Caco-2 (cell line): ENCODE measurements at regions not wholly inside any gene's neighbourhood (a gene's known extent, or its start where the extent isn't known, plus 50 kb on each side); places are given as distances from the start of the nearest gene placed in this dataset.

Source experiments
- BruUV-seq: library from RNA; stranded (reverse); fragments of 400-500 nt; replicated peaks from 2 replicates; lab custom pipeline; 2021; lab: Mats Ljungman, UMichigan
- CTCF ChIA-PET: fragments of 300-600 bp; sonication (Branson Sonifier 250); formaldehyde crosslinking; loops from one replicate; lab custom pipeline; 2022; ENCODE audit warnings: antibody characterized with exemption; lab: Charles Lee
- POLR2A ChIA-PET: fragments of 300-600 bp; sonication (Branson Sonifier 250); formaldehyde crosslinking; loops from one replicate; lab custom pipeline; 2022; ENCODE audit warnings: antibody characterized with exemption; lab: Charles Lee
- DNase-seq, 2 experiments: peaks; one replicate each; pipeline versions ENCODE4 v3.0.0 to v3.0.0-alpha.2; 2020 to 2022
- H3K27me3 ChIP-seq: replicated peaks from 2 replicates; pipeline ENCODE4 v1.6.0; 2011; ENCODE audit warnings: low read length; ENCODE audit not compliant: control insufficient read depth, insufficient read depth
- H3K36me3 ChIP-seq: 2 replicates; pipeline ENCODE4 v1.5.1; 2011; ENCODE audit warnings: low read length; ENCODE audit not compliant: control insufficient read depth, insufficient read depth
- H3K4me1 ChIP-seq: fragments of 250-450 bp; sonication (Bioruptor Pico); 2 replicates; pipeline ENCODE4 v1.5.1; 2020; ENCODE audit warnings: mild to moderate bottlenecking
- H3K4me3 ChIP-seq: 2 replicates; pipeline ENCODE4 v1.5.1; 2011; ENCODE audit warnings: low read depth, mild to moderate bottlenecking, control low read depth, low read length
- H3K9me3 ChIP-seq: fragments of 250-450 bp; sonication (Bioruptor Pico); 2 replicates; pipeline ENCODE4 v1.5.1; 2020; ENCODE audit warnings: mild to moderate bottlenecking, moderate library complexity
- H3K27ac Mint-ChIP-seq: one replicate; pipeline ENCODE4 v1.8.0; 2022; ENCODE audit warnings: mixed read lengths; ENCODE audit not compliant: unreplicated experiment
- H3K27me3 Mint-ChIP-seq: one replicate; pipeline ENCODE4 v1.8.0; 2022; ENCODE audit warnings: mixed read lengths; ENCODE audit not compliant: insufficient read depth, unreplicated experiment
- H3K36me3 Mint-ChIP-seq: one replicate; pipeline ENCODE4 v1.8.0; 2022; ENCODE audit warnings: mild to moderate bottlenecking, mixed read lengths; ENCODE audit not compliant: insufficient read depth, unreplicated experiment
- H3K4me1 Mint-ChIP-seq: one replicate; pipeline ENCODE4 v1.8.0; 2022; ENCODE audit warnings: low read depth, mixed read lengths; ENCODE audit not compliant: unreplicated experiment
- H3K4me3 Mint-ChIP-seq: one replicate; pipeline ENCODE4 v1.8.0; 2022; ENCODE audit warnings: mild to moderate bottlenecking, moderate library complexity, mixed read lengths; ENCODE audit not compliant: unreplicated experiment
- H3K9me3 Mint-ChIP-seq: one replicate; pipeline ENCODE4 v1.8.0; 2022; ENCODE audit warnings: mixed read lengths; ENCODE audit not compliant: unreplicated experiment
- CTCF ChIP-seq, 2 experiments: fragments of 200-600 bp in 1 of 2; IDR thresholded peaks; 1 replicate in 1 of 2; 2 replicates in 1 of 2; pipeline versions ENCODE4 v1.5.1 to v1.8.0; 2011 to 2022; ENCODE audit warnings: antibody characterized with exemption in 1 of 2, control low read depth in 1 of 2, inconsistent platforms in 1 of 2, low read depth in 1 of 2, low read length in 1 of 2, mild to moderate bottlenecking in 1 of 2, moderate library complexity in 1 of 2; ENCODE audit not compliant: insufficient read depth in 1 of 2, severe bottlenecking in 1 of 2, unreplicated experiment in 1 of 2
- intact Hi-C: fragments of 100-400 bp; cut with micrococcal nuclease; formaldehyde crosslinking; loops from one replicate; pipeline ENCODE4 v1.10.0; 2022; ENCODE audit not compliant: unreplicated experiment

- Mint-ChIP-seq H3K27ac (no peak overlapping the region), H3K9me3 (no peaks in the 10 kb centered on the region), H3K4me3 (no peak overlapping the region), H3K36me3 (no peaks in the 10 kb centered on the region), H3K4me1 (no peaks in the 10 kb centered on the region), H3K27me3 (no peaks in the 10 kb centered on the region)
- no peak for DNase-seq
- Histone ChIP-seq H3K4me1 (no peaks in the 10 kb centered on the region), H3K36me3 (no peaks in the 10 kb centered on the region), H3K4me3 (no peak overlapping the region), H3K27me3 (no peaks in the 10 kb centered on the region; the same call in 1 of the 2 replicates), H3K9me3 (no peaks in the 10 kb centered on the region)
- no TSS peak for BruUV-seq
- POLR2A ChIA-PET = no interaction called here
- intact Hi-C loops = no loop called here
- no peak for TF ChIP-seq CTCF (IDR thresholded peaks at IDR 0.05; ENCODE audit: insufficient read depth in 1 of 2, low read depth in 1 of 2, low read length in 1 of 2, severe bottlenecking in 1 of 2, unreplicated experiment in 1 of 2)
- CTCF ChIA-PET = no interaction called here
These were observed 590.3 kb upstream of the MIR17HG start for GRCh38 chr13:90757127-90757680.

DNA sequence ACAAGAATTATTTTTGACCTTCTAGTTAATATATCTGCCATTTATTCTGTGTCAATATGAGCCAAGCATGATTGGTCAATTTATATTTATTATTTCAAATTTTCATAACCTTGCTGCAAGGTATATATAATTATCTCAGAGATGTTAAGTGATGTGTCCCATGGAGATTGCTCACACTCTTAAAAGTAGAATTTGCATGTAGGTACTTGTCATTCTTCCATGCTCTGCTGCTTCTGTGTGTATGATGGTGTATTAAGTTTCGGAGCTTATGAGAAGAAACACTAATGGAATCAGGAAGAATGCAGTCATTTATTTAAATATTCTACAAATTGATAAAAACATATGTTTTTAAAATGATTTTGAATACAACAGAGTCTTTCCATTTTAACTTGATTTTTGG is 586.8 kb upstream of the MIR17HG start:
- Mint-ChIP-seq H3K27me3 (peaks cover 4% of the 10 kb centered on the region), H3K36me3 (no peaks in the 10 kb centered on the region), H3K4me1 (no peaks in the 10 kb centered on the region), H3K9me3 (no peaks in the 10 kb centered on the region), H3K27ac (no peak overlapping the region), H3K4me3 (no peak overlapping the region)
- intact Hi-C loops = no loop called here
- POLR2A ChIA-PET = no interaction called here
- DNase-seq = no peak
- Histone ChIP-seq H3K4me1 (no peaks in the 10 kb centered on the region), H3K4me3 (no peak overlapping the region), H3K9me3 (no peaks in the 10 kb centered on the region), H3K27me3 (no peaks in the 10 kb centered on the region; the same call in 1 of the 2 replicates), H3K36me3 (no peaks in the 10 kb centered on the region)
- CTCF ChIA-PET = no interaction called here
- no TSS peak for BruUV-seq
- TF ChIP-seq CTCF (IDR thresholded peaks at IDR 0.05; ENCODE audit: insufficient read depth in 1 of 2, low read depth in 1 of 2, low read length in 1 of 2, severe bottlenecking in 1 of 2, unreplicated experiment in 1 of 2) = no peak

DNA sequence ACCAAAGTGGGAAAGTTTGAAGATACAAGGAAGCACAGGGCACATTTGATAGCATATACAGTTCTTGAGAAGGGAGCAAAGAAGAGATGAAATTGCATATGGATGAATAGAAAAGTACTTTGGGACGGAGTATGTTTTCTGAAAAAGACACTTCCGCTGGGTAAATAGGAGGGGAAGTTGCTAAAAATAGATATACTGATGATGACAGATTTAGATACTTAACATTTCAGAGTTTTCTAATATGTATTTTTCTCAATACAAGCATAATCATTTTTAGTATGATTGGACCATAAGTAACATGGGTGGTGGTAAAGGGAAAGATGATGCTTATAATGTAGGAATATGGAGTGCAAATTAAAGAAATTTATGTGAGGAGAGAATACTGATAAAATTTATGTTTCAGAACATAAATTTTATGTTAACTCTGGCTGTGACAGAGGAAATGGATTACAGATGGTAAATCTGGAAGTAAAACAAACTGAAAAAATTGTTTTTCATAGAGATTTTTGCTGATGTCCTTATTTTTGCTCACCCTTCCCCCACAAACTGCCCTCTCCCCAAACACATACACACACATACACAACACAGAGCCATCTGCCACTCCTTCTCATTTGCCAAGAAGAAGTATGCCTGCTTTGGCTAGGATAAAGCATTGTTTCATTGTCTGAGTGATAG is 583.9 kb upstream of the MIR17HG start:
- Histone ChIP-seq H3K4me3 (no peak overlapping the region), H3K36me3 (no peaks in the 10 kb centered on the region), H3K9me3 (no peaks in the 10 kb centered on the region), H3K27me3 (no peaks in the 10 kb centered on the region), H3K4me1 (no peaks in the 10 kb centered on the region)
- peaks cover 4% of the 10 kb centered on the region for H3K27me3 Mint-ChIP-seq
- no peak overlapping the region for H3K27ac Mint-ChIP-seq
- DNase-seq = no peak
- no peaks in the 10 kb centered on the region for H3K4me1 Mint-ChIP-seq
- intact Hi-C loops = no loop called here
- H3K4me3 Mint-ChIP-seq = no peak overlapping the region
- TF ChIP-seq CTCF (IDR thresholded peaks at IDR 0.05; ENCODE audit: insufficient read depth in 1 of 2, low read depth in 1 of 2, low read length in 1 of 2, severe bottlenecking in 1 of 2, unreplicated experiment in 1 of 2) = no peak
- H3K36me3 Mint-ChIP-seq = no peaks in the 10 kb centered on the region
- no TSS peak for BruUV-seq
- ChIA-PET CTCF (no interaction called here), POLR2A (no interaction called here)
- H3K9me3 Mint-ChIP-seq = no peaks in the 10 kb centered on the region
